GM18870 (cell line): ENCODE measurements at regions not wholly inside any gene's neighbourhood (a gene's known extent, or its start where the extent isn't known, plus 50 kb on each side); places are given as distances from the start of the nearest gene placed in this dataset.

ENCODE experiments used
- ATAC-seq: cut with Tn5 transposase; IDR thresholded peaks from one replicate; pipeline ENCODE4 v1.9.1; 2021; ENCODE audit warnings: moderate library complexity; ENCODE audit not compliant: unreplicated experiment

- ATAC-seq = no peak
Measured at GRCh38 chr1:221448585-221449175, 293.2 kb downstream of the DUSP10 start.

DNA sequence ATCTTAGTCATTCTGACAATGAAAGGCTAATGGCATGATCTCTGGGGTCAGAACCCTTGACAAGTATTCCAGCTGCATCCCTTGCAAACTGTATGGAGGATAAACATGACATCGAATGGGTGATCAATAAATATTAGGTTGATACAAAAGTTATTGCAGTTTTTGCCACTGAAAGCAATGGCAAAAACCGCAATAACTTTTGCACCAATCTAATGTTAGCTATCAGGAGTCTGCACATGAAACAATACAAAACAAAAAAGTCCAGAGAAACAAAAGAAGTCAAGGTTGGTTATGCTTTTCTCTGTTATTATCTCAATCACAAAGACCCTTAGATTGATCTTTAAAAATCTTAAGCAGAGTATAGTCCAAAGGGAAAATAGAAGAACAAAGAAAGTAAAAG lies 292.7 kb downstream of the DUSP10 start:
- no peak for ATAC-seq

DNA sequence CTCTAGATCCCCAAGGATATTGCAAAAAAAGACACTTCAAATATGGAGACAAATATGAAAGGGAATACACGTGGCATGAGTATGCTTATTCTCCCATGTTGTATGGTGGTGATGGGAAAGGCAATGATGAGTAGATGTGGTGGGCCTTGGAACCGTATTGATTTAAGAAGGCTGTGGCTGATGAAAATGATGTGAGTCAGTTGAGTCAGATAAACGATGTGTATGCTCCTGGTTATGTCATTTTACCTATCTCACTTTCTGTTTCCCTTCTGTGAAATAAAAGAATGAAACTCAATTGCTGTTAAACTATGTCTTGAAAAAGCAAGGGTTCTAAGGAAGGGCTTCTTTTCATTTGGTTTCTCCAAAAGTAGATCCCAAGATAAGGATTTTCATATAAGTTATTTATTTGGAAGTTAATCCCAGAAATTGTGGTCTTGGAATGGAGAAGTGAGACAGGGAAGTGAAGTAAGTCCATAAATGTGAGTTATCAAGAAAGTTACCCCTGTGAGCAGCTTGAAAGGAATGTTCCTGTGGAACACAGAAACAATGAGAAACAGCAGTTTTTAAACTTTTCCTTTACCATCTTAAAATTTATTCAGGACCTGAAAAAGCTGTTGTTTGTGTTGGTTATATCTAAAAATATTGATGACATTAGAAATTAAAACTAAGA lies 292.0 kb downstream of the DUSP10 start:
- ATAC-seq = peak; percentile 63

- ATAC-seq = no peak
Measured at GRCh38 chr1:221451741-221452140, 290.1 kb downstream of the DUSP10 start.

DNA sequence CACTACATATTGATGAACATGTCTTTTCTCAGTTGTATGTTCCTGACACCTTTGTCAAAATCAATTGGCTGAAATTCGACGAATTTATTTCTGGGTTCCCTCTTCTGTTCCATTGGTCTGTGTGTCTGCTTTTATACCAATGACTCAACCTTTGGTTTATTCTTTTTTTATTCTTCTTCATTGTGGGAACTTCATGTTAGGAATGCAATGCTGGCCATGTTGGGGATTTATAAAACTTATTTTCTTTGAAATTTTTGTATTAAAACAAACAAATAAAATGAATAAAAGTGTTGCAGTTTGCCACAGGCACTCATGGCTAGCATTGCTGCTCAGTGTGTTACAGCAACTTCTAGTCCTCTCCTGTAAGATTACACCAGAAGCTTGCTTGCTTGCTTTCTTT lies 287.8 kb downstream of the DUSP10 start:
- no peak for ATAC-seq

DNA sequence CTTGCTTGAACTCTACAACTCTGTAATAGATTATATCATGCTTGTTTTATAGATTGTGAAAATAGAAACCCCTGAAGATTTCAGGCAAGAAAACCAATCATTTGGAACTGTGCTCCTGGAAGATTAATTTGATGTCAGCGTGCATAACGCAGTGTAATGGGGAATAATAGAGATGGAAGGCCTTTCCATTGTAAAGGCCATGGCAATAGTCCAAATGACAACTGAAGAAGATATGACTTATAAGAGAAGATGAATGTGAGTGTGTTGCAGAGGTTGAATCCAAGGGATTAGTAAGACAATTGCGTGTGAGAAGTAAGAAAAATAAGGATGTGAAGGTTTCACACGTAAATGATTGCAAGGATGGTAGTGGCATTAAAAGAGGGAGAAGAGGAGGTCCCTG lies 285.0 kb downstream of the DUSP10 start:
- no peak for ATAC-seq

DNA sequence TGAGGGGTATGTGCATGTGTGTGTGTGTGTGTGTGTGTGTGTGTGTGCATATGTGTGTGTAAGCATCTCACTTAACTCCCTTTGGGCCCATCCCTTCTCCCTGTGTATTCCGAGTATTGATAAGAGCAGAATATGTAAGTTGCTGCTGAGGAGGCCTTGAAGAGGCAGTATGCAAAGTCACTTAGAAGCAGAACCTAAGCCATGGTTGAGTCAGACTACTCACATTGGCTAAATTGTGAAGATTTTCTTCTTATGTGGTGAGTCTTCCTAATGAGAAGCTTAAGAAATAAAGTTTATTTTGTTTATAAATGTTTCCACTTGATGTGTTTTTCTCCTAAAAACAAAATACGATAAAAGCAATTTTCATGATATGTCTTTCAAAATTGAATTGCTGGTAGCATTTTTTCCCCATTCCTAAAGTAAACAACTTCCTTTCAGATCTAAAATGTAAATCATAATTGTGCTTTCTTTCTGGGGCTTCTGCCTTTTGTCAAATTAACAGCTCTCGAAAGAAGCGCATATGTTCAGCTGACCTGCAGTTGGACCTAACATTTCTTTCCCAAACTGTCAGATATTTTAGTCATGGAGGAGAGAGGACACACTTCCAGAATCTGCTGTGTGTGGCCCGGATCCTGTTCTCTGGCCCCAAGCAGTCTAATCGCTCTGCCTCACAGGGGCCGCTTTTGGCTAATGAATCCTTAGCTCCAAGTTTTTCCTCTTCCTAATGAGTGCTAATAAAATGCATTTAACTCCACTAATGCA lies 284.0 kb downstream of the DUSP10 start:
- no peak for ATAC-seq

- no peak for ATAC-seq
Measured at GRCh38 chr1:221458447-221459156, 283.3 kb downstream of the DUSP10 start.

GRCh38 chr1:221459558-221459957 lies 282.3 kb downstream of the DUSP10 start:
- ATAC-seq = no peak

DNA sequence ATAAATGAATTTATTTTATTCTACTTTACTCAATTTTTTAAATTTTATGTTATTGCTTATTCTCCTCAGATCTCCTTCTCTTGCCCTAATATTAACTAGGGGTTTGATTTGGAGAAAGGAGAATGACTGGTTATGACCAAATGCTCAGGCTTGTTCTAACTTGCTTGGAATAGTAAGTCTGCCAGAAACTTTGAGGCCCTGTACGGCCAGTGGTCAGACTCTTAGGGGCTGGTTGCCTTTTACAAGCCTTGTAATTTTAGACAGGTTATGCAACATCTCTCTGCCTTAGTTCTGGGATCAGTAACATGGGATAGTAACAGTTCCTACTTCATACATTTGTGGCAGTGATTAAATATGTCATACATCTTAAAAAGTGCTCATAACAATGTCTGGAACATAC lies 279.5 kb downstream of the DUSP10 start:
- no peak for ATAC-seq

DNA sequence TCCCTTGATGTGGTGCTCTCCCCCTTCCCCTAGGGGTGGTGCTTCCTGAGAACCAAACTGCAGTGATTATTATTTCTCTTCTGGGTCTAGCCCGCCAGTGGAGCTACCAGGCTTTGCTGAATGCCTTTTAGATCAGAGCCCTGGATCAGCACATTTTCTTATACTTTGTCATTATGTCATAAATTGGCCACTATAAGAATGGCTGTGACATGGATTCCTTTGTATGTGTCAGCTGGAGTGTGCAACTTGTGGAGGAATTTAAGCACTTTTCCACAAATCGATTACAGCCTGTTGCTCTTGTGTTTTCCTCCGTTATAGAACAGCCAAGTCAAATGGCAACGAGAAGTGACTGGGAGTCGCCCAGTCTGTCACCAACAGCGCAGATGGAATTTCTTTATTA lies 273.3 kb downstream of the DUSP10 start:
- ATAC-seq = no peak

GRCh38 chr1:221469476-221469875 lies 272.4 kb downstream of the DUSP10 start:
- no peak for ATAC-seq

- ATAC-seq = no peak
Measured at GRCh38 chr1:221470000-221470698, 271.7 kb downstream of the DUSP10 start.

DNA sequence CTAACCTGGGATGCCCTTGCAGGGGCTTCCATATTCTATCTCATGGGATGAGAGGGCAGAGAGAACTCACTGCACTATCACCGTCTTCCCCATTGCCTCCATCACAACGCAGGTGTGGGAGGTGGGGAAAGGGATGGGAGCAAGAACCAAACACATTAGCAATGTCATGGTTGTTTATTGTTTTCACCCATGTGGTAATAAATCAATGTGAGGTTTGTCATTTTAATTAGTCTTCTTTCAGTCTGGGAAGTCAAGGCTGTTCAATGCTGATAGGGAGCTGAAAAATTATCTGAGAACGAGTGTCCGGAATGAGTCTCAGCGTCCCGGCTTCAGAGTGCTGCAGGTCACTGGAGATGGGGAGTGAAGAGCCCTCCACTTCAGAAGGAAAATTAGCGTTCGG lies 268.5 kb downstream of the DUSP10 start:
- ATAC-seq = no peak

- ATAC-seq = no peak
Measured at GRCh38 chr1:221477252-221477651, 264.6 kb downstream of the DUSP10 start.

- peak; percentile 83 for ATAC-seq
Measured at GRCh38 chr1:221478050-221478949, 263.6 kb downstream of the DUSP10 start.

DNA sequence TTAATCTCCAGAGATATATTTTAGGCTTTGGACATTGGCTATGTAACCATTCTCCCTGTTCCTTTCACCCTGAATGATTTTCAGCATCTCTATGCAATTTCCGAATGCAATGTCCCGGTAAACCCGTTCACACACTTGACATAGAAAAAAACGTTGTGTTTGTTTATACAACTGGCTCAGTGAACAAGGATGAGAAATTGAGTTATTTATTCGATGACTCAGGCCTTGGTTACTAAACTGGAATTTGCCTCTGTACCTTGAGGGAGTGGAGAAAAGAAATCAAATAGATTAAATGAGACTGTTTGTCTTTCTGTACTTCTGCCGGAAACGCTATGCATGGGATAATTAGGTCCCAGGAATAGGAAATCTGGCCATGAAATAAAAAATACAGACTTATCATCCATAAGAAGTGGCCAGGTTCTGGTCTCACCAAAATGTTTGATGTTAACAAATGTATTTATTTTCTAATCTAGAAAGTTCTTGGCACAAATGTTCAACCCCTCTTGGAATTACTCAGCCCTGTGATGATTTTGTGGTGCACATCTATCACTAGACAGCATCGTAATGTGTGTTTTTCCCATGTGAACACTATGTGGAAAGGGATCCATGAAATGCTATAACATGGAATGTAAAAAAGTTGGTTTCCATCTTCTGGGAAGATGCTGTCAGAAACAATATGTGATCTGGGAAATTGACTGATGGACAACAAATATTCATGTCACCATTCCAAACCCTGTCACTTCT lies 253.9 kb downstream of the DUSP10 start:
- ATAC-seq = no peak

- ATAC-seq = no peak
Measured at GRCh38 chr1:221488550-221488949, 253.3 kb downstream of the DUSP10 start.

GRCh38 chr1:221494670-221495069 lies 247.2 kb downstream of the DUSP10 start:
- ATAC-seq = no peak
